H7 (cell line): ENCODE measurements at regions not wholly inside any gene's neighbourhood (a gene's known extent, or its start where the extent isn't known, plus 50 kb on each side); places are given as distances from the start of the nearest gene placed in this dataset.
"Not testable (repeated sequence)": the region's sequence is repeated elsewhere in the genome, so short reads cannot be mapped to it uniquely, and the experiment has no call there.

ENCODE experiments used
- DNase-seq: peaks from one replicate; pipeline ENCODE4 v3.0.0; 2012
- H3K27me3 ChIP-seq: 2 replicates; pipeline ENCODE4 v1.6.0; 2011; ENCODE audit warnings: mild to moderate bottlenecking, low read length; ENCODE audit not compliant: control insufficient read depth, insufficient read depth
- H3K36me3 ChIP-seq: replicated peaks from 2 replicates; pipeline ENCODE4 v1.5.1; 2011; ENCODE audit warnings: low read length; ENCODE audit not compliant: control insufficient read depth, insufficient read depth
- H3K4me3 ChIP-seq: 2 replicates; pipeline ENCODE4 v1.5.1; 2011; ENCODE audit warnings: low read depth, mild to moderate bottlenecking, control low read depth, low read length, moderate library complexity; ENCODE audit not compliant: insufficient read depth

DNA sequence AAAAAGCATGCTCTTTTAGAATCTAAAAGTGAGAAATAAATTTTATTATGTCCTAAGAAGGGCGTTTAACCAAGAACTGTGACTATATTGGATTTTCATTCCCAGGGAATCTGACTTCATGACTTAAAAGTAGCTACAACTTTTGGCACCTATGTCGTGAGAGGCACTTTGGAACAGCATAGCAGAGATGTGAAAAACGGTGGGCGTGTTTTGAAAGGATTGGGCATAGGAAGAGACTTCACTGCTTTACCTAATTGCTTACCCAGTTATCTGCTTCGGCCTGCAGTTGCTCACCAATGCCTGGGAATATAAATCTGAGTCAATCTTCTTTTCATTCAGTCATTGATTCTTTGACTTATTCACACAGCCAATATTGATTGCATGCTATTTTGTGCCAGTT is 363.4 kb downstream of the DNAH5 start:
- DNase-seq = no peak
- H3K27me3 ChIP-seq = no peaks in the 10 kb centered on the region
- no peak overlapping the region for H3K4me3 ChIP-seq
- H3K36me3 ChIP-seq = no peaks in the 10 kb centered on the region

DNA sequence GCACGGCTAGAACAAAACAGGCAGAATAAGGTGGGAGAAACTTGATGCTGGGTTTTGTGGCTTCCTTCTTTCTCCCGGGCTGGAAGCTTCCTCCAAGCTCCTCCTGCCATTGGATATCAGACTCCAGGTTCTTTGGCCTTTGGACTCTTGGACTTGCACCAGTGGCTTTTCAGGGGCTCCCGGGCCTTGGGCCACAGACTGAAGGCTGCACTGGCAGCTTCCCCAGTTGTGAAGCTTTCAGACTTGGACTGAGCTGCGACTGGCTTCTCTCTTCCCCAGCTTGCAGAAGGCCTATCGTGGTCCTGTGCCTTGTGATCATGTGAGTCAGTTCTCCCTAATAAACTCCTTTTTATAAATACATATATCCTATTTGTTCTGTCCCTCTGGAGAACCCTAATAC is 364.4 kb downstream of the DNAH5 start:
- DNase-seq = no peak
- no peak overlapping the region for H3K4me3 ChIP-seq
- no peaks in the 10 kb centered on the region for H3K36me3 ChIP-seq
- no peaks in the 10 kb centered on the region for H3K27me3 ChIP-seq

DNA sequence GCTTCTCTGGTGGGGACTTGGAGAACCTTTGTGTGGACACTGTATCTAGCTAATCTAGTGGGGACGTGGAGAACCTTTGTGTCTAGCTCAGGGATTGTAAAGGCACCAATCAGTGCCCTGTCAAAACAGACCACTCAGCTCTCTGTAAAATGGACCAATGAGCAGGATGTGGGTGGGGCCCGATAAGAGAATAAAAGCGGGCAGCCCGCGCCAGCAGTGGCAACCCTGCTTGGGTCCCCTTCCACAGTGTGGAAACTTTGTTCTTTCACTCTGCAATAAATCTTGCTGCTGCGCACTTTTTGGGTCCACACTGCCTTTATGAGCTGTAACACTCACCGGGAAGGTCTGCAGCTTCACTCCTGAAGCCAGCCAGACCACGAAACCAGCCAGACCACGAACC is 365.4 kb downstream of the DNAH5 start:
- H3K27me3 ChIP-seq, H3K36me3 ChIP-seq, DNase-seq, H3K4me3 ChIP-seq: not testable (repeated sequence)

DNA sequence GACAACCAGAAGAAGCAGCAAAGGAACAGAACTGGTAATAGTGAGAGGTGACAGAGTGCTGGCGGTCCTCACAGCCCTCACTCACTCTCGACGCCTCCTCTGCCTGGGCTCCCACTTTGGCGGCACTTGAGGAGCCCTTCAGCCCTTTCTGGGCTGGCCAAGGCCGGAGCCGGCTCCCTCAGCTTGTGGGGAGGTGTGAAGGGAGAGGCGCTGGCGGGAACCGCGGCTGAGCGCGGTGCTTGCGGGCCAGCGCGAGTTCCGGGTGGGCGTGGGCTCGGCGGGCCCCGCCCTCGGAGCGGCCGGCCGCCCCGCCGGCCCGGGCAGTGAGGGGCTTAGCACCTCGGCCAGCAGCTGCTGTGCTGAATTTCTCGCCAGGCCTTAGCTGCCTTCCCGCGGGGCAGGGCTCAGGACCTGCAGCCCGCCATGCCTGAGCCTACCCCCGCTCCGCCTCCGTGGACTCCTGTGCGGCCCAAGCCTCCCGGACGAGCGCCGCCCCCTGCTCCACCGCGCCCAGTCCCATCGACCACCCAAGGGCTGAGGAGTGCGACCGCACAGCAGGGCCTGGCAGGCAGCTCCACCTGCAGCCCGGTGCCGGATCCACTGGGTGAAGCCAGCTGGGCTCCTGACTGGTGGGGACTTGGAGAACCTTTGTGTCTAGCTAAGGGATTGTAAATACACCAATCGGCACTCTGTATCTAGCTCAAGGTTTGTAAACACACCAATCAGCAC is 366.0 kb downstream of the DNAH5 start:
- H3K36me3 ChIP-seq, H3K4me3 ChIP-seq, DNase-seq, H3K27me3 ChIP-seq: not testable (repeated sequence)

DNA sequence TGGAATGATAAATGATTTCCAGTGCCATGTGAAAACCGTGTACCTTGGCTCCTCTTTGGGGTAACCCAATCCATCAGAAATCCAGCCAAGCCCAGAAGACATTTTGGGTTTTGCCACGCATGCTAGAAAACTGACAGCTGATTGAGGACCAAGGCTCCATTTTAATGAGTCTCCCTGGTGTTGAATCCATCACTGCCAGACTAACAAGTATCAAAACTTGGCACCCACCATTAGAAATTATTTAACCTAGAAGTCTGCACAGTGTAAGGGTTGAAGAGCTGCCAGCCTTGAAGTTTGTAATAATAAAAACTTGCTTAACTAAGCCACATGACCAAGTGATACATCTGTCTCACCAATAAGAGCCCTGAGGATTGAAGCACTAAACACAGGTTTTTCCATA is 369.9 kb downstream of the DNAH5 start:
- Histone ChIP-seq H3K4me3 (no peak overlapping the region), H3K36me3 (no peaks in the 10 kb centered on the region), H3K27me3 (no peaks in the 10 kb centered on the region)
- no peak for DNase-seq

DNA sequence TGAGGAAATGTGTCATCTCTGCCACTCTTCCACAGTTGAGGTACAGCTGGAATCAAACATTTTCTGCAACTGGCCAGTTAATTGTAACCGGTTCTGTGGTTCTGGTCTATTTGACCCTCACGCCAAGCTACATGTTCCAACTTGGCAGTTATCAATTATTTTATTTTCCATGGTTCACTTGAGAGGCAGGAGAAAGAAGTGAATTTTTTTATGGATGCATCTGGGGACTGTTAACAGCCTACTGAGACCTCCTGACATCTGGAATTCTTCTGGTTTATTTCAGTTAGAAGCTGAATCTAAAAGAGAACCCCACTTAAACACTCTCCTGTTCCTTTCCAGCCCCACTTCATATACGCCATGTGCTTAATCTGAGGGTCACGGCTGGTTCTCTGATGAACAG is 372.3 kb downstream of the DNAH5 start:
- no peak overlapping the region for H3K4me3 ChIP-seq
- H3K36me3 ChIP-seq = no peaks in the 10 kb centered on the region
- H3K27me3 ChIP-seq = no peaks in the 10 kb centered on the region

DNA sequence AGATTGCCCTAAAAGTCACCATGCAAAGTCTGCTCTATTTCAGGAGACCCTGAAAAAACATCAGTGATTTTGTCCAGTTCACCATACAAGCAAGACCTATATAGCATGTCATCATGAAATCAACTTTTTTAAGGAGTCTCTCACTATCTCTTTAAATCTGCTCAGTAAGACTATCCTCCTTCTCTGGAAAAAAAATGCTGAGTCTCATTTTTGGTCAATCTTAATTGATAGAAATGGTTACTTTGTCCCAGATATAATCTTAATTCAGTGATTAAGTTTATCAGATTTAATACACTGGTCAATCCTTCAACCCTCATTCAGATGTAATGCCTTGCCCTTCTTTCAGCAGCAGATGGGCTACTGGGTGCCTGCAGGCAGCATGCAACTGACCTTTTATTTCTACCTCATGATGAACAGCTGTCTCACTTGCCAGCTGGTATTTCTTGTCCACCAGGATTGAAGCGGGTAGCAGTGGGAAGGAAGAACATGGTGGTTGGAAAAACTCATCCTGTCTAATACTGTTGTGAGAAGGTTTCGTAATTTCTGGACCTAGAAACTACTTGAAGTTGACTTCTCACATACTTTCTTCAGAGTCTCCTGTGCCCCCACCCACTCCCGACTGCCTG is 375.3 kb downstream of the DNAH5 start:
- no peak for DNase-seq
- no peak overlapping the region for H3K4me3 ChIP-seq
- H3K27me3 ChIP-seq = no peaks in the 10 kb centered on the region
- no peaks in the 10 kb centered on the region for H3K36me3 ChIP-seq

More for the DNA sequence above, 372.3 kb downstream of the DNAH5 start:
- DNase-seq = no peak

DNA sequence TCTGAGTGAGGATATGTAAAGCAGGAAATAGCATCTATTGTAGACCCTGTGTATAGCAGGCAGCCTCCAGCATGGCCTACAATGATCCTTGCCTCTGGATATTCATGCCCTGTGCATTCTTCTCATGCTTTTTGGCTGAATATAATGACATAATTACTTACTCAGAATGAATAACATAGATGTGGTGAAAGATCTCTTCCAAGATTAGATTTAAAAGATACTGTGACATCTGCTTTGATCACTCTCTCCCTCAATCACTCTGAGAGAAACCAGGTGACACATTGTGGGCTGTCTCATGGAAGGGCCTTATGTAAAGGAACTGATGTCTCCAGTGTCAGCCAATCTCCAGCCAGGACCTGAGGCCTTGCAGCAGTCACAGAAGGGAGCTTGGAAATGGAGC is 376.7 kb downstream of the DNAH5 start:
- DNase-seq = no peak
- Histone ChIP-seq H3K27me3 (no peaks in the 10 kb centered on the region), H3K4me3 (no peak overlapping the region)

DNA sequence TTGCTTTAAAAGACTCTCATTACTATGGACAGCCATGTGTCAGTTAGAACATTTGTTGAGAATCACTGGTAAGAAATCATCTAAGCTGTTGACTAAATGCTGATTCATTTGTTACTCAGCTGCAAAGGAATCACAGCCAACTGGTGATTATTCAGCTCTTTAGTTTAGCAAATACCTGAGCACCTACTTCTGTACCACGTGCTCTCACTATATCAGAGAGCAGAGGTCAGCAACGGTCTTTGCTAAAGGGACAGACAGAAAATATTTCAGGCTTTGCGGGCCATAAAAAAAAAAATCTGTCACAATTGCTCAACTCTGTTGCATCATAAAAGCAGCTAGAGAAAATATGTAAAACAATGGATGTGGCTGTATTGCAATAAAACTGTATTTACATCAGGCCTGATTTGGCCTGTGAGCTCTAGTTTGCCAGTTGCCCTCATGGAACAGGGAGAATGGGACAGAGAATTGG is 377.6 kb downstream of the DNAH5 start:
- H3K36me3 ChIP-seq = no peaks in the 10 kb centered on the region

More for the DNA sequence above, 376.7 kb downstream of the DNAH5 start:
- H3K36me3 ChIP-seq = no peaks in the 10 kb centered on the region

DNA sequence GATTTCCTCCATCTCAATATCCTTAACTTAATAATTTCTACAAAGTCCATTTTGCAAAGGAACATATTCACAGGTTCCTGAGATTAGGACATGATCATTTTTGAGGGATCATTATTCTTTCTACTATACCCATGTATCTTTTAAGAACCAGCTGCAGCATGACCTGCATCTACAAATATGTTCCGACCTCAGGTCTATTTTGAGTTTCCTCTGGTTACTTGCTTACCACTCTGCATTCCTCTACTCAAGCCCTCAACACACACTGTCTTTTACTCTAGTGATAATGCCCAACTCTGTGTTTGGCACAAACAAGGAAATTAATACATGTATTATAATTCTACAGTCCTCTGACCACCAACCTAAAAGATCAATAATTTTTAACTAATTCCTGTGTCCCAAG is 386.1 kb downstream of the DNAH5 start:
- H3K27me3 ChIP-seq = no peaks in the 10 kb centered on the region
- H3K36me3 ChIP-seq = no peaks in the 10 kb centered on the region
- H3K4me3 ChIP-seq = no peak overlapping the region
- DNase-seq = no peak

More for the DNA sequence above, 377.6 kb downstream of the DNAH5 start:
- Histone ChIP-seq H3K4me3 (no peak overlapping the region), H3K27me3 (no peaks in the 10 kb centered on the region)
- DNase-seq = no peak

DNA sequence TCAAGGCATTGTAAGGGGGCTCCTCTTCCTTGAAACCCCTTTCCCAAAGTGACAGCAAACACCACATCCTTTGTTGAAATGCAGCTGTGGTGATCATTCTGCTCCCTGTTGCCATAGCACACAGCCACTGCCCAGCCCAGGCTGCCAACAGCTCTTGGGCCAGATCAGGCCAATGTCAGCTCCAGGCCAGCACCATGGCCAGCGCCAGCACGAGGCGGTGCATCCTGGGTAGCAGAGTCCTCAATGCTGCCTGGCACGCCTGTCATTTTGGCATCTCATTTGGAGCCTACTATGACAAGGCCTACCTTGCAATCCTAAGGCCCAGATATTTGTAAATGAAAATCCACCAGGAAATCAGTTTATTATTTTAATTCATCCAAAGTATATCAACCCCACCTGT is 390.6 kb downstream of the DNAH5 start:
- no peaks in the 10 kb centered on the region for H3K36me3 ChIP-seq
- H3K27me3 ChIP-seq = no peaks in the 10 kb centered on the region
- H3K4me3 ChIP-seq = no peak overlapping the region
- DNase-seq = peak; percentile 48

DNA sequence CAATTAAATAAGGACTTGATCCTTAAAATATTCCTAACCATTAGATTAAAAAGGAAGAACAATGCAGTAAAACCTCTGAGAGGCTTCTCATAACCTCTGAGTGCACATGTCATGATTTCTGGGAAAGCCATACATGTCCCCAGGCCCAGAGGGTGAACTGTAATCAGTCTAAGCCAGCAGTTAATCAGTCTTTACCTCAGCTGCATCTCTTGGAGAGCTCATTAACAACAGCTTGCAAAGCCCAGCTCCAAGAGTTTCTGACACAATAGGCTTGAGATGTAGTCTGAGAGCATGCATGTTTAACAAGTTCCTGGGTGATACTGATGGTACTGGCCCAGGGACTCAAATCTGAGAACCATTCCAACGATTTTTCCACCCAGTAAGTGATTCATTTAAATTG is 392.1 kb downstream of the DNAH5 start:
- Histone ChIP-seq H3K36me3 (no peaks in the 10 kb centered on the region), H3K4me3 (no peak overlapping the region), H3K27me3 (no peaks in the 10 kb centered on the region)
- no peak for DNase-seq

DNA sequence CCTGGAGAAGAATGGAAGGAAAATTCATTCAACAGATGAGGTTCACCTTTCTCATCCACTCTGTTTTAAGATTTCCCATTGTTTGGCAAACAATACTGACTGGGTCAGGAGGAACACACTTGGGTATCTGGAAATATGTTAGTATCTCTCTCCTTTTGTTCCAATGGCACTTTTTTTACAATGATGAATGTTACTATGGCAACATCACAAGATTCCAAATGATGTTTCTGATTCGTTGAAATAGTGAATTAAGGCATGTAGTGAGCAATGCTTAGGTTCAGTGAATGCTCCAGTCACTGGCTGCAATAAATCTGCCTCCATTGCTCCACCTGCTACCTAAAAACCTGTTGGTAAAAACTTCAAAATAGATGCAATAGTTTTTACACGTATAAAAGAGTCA is 392.8 kb downstream of the DNAH5 start:
- H3K27me3 ChIP-seq = no peaks in the 10 kb centered on the region
- no peak for DNase-seq
- no peak overlapping the region for H3K4me3 ChIP-seq
- H3K36me3 ChIP-seq = no peaks in the 10 kb centered on the region

DNA sequence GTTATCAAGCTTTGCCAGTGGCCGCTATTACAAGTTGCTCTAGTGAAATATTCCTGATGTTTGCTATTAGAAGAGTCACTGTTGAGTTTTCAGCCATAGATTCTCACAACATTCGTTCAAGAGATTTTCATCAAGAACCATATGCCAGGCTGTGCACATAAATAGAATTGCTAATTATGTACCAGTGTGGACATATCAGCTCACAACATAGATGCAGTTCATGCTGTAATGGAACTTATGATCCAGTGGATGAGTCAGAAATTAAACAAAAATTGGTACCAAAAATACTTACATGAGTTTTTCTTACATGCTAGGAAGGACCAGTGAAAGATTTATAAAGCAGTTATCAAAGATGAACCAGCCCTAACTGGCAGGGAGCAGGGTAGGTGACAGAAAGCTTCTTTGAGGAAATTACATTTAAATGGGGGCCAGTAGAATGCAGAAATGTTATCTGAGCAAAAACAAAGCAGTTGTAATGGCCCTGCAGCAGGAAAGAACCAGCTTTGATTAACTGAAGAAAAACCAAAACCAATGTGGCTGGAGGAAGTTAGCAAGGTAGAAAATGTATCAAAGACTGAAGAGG is 404.2 kb downstream of the DNAH5 start:
- Histone ChIP-seq H3K27me3 (no peaks in the 10 kb centered on the region), H3K4me3 (no peak overlapping the region), H3K36me3 (no peaks in the 10 kb centered on the region)
- no peak for DNase-seq

DNA sequence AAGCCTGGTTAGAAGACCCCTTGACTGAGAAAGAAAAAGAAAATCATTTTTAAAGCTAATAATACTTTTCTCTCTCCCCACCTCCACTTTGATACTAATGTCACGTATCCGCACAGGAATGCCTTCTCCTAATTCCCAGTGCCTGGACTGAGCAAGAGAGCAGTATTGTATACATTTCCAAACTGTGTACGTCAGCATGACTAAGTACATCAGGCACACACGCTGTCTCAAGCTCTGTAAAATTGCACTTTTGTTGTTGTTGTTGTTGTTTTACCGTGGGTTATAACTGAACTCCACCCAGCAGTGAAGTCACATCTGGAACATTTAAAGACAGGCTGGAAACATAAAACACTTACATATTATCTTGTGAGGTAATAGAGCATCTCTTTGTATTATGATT is 407.6 kb downstream of the DNAH5 start:
- Histone ChIP-seq H3K36me3 (no peaks in the 10 kb centered on the region), H3K27me3 (no peaks in the 10 kb centered on the region), H3K4me3 (no peak overlapping the region)
- DNase-seq = no peak
